ENCODE measurements at regions not wholly inside any gene's neighbourhood (a gene's known extent, or its start where the extent isn't known, plus 50 kb on each side); places are given as distances from the start of the nearest gene placed in this dataset.

DNA sequence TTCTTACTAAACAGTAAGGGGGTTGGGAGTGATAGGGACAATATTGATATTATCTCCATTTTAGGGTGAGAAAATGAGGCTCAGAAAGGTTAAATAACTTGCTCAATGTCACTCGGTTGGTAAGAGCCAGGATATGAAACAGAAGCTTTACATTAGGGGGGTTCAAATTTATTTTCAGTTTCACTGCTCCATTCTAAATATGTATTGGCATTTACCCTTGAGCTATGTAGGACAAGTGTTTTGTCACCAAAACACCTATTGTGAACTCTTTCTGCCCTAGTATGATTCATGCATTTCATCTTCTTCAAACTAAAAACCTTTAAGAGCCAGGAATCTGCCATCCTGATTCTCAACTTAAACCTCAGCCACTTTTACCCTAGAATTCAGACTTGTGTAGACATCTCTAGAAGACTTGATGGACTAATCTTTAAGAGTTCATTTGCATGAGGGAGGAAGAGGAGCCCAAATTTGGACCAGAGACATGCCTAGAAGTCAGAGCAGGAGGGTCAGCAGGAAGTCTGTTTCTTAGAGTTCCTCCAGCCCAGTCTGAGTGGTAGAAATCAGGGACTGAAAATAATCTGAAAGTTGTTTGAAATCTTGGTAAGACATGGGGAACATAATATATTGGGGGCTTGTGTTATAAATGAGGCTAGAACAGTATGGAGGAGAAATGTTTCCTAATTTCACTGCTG, 129.4 kb upstream of the ATP5MC3 start:
- TF ChIP-seq, protein P1, sequence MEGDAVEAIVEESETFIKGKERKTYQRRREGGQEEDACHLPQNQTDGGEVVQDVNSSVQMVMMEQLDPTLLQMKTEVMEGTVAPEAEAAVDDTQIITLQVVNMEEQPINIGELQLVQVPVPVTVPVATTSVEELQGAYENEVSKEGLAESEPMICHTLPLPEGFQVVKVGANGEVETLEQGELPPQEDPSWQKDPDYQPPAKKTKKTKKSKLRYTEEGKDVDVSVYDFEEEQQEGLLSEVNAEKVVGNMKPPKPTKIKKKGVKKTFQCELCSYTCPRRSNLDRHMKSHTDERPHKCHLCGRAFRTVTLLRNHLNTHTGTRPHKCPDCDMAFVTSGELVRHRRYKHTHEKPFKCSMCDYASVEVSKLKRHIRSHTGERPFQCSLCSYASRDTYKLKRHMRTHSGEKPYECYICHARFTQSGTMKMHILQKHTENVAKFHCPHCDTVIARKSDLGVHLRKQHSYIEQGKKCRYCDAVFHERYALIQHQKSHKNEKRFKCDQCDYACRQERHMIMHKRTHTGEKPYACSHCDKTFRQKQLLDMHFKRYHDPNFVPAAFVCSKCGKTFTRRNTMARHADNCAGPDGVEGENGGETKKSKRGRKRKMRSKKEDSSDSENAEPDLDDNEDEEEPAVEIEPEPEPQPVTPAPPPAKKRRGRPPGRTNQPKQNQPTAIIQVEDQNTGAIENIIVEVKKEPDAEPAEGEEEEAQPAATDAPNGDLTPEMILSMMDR (IDR thresholded peaks at IDR 0.05; ENCODE audit: insufficient read depth, low read length) = no peak
- no peak for TF ChIP-seq POLR2AphosphoS5 (IDR thresholded peaks at IDR 0.05; ENCODE audit: low read depth)
- TF ChIP-seq, protein P2, sequence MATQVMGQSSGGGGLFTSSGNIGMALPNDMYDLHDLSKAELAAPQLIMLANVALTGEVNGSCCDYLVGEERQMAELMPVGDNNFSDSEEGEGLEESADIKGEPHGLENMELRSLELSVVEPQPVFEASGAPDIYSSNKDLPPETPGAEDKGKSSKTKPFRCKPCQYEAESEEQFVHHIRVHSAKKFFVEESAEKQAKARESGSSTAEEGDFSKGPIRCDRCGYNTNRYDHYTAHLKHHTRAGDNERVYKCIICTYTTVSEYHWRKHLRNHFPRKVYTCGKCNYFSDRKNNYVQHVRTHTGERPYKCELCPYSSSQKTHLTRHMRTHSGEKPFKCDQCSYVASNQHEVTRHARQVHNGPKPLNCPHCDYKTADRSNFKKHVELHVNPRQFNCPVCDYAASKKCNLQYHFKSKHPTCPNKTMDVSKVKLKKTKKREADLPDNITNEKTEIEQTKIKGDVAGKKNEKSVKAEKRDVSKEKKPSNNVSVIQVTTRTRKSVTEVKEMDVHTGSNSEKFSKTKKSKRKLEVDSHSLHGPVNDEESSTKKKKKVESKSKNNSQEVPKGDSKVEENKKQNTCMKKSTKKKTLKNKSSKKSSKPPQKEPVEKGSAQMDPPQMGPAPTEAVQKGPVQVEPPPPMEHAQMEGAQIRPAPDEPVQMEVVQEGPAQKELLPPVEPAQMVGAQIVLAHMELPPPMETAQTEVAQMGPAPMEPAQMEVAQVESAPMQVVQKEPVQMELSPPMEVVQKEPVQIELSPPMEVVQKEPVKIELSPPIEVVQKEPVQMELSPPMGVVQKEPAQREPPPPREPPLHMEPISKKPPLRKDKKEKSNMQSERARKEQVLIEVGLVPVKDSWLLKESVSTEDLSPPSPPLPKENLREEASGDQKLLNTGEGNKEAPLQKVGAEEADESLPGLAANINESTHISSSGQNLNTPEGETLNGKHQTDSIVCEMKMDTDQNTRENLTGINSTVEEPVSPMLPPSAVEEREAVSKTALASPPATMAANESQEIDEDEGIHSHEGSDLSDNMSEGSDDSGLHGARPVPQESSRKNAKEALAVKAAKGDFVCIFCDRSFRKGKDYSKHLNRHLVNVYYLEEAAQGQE (IDR thresholded peaks at IDR 0.05; ENCODE audit: insufficient replicate concordance, low read depth) = no peak
- no peak for TF ChIP-seq GABPA (IDR thresholded peaks at IDR 0.05; ENCODE audit: low read depth)
- no peak for TF ChIP-seq SPI1 (IDR thresholded peaks at IDR 0.05; ENCODE audit: borderline replicate concordance, low read depth)

All from HL-60 (cell line).